Calu3 (cell line): ENCODE measurements at regions not wholly inside any gene's neighbourhood (a gene's known extent, or its start where the extent isn't known, plus 50 kb on each side); places are given as distances from the start of the nearest gene placed in this dataset.
"Not testable (repeated sequence)": the region's sequence is repeated elsewhere in the genome, so short reads cannot be mapped to it uniquely, and the experiment has no call there.

ENCODE experiments used
- BruUV-seq: library from RNA; stranded (reverse); fragments of 400-500 nt; replicated peaks from 2 replicates; lab custom pipeline; 2021; lab: Mats Ljungman, UMichigan
- CTCF ChIA-PET: fragments of 300-600 bp; sonication (Branson Sonifier 250); formaldehyde crosslinking; loops from one replicate; lab custom pipeline; 2022; ENCODE audit warnings: antibody characterized with exemption; lab: Charles Lee
- DNase-seq: peaks from one replicate; pipeline ENCODE4 v3.0.0; 2022
- H3K27ac Mint-ChIP-seq: one replicate; pipeline ENCODE4 v1.8.0; 2022; ENCODE audit warnings: mixed read lengths; ENCODE audit not compliant: unreplicated experiment
- H3K27me3 Mint-ChIP-seq: one replicate; pipeline ENCODE4 v1.8.0; 2022; ENCODE audit warnings: mixed read lengths; ENCODE audit not compliant: unreplicated experiment
- H3K36me3 Mint-ChIP-seq: one replicate; pipeline ENCODE4 v1.8.0; 2022; ENCODE audit warnings: mild to moderate bottlenecking, moderate library complexity, mixed read lengths; ENCODE audit not compliant: insufficient read depth, unreplicated experiment
- H3K4me1 Mint-ChIP-seq: one replicate; pipeline ENCODE4 v1.8.0; 2022; ENCODE audit warnings: mild to moderate bottlenecking, low read depth, mixed read lengths; ENCODE audit not compliant: unreplicated experiment
- H3K4me3 Mint-ChIP-seq: one replicate; pipeline ENCODE4 v1.8.0; 2022; ENCODE audit warnings: mild to moderate bottlenecking, low read depth, moderate library complexity, mixed read lengths; ENCODE audit not compliant: unreplicated experiment
- H3K9me3 Mint-ChIP-seq: one replicate; pipeline ENCODE4 v1.8.0; 2022; ENCODE audit warnings: low read depth, mixed read lengths; ENCODE audit not compliant: unreplicated experiment
- intact Hi-C: fragments of 100-400 bp; cut with micrococcal nuclease; formaldehyde crosslinking; loops from one replicate; pipeline ENCODE4 v1.10.0; 2022; ENCODE audit not compliant: unreplicated experiment
- TF ChIP-seq, protein P1 (sequence below): fragments of 200-600 bp; IDR thresholded peaks from one replicate; pipeline ENCODE4 v1.8.0; 2022; ENCODE audit warnings: antibody characterized with exemption; ENCODE audit not compliant: unreplicated experiment

DNA sequence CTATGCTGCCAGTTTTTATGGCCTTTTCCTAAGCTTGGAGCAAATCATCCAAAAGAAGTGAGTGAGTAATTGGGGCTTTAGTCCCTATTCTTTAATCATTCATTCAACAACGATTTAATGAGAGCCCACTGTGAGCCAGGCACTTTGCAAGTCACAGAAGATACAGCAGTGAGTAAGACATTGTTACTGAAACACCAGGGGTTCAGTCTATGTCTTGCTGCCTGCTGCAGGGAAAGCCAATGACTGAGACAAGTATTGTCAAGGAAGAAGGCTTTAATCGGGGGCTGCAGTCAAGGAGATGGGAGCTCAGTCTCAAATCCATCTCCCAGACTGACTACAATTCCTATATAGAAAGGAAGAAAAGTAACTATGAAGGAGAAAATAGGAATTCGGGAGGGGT, 228.3 kb downstream of the FAM181B start:
- Mint-ChIP-seq H3K9me3 (peaks cover 5% of the 10 kb centered on the region), H3K27ac (no peak overlapping the region), H3K4me3 (no peak overlapping the region), H3K4me1 (no peaks in the 10 kb centered on the region), H3K27me3 (no peaks in the 10 kb centered on the region), H3K36me3 (no peaks in the 10 kb centered on the region)
- TF ChIP-seq, protein P1, sequence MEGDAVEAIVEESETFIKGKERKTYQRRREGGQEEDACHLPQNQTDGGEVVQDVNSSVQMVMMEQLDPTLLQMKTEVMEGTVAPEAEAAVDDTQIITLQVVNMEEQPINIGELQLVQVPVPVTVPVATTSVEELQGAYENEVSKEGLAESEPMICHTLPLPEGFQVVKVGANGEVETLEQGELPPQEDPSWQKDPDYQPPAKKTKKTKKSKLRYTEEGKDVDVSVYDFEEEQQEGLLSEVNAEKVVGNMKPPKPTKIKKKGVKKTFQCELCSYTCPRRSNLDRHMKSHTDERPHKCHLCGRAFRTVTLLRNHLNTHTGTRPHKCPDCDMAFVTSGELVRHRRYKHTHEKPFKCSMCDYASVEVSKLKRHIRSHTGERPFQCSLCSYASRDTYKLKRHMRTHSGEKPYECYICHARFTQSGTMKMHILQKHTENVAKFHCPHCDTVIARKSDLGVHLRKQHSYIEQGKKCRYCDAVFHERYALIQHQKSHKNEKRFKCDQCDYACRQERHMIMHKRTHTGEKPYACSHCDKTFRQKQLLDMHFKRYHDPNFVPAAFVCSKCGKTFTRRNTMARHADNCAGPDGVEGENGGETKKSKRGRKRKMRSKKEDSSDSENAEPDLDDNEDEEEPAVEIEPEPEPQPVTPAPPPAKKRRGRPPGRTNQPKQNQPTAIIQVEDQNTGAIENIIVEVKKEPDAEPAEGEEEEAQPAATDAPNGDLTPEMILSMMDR: no peak
- no TSS peak for BruUV-seq
- intact Hi-C loops: no loop called here
- no peak for DNase-seq
- CTCF ChIA-PET: no interaction called here

DNA sequence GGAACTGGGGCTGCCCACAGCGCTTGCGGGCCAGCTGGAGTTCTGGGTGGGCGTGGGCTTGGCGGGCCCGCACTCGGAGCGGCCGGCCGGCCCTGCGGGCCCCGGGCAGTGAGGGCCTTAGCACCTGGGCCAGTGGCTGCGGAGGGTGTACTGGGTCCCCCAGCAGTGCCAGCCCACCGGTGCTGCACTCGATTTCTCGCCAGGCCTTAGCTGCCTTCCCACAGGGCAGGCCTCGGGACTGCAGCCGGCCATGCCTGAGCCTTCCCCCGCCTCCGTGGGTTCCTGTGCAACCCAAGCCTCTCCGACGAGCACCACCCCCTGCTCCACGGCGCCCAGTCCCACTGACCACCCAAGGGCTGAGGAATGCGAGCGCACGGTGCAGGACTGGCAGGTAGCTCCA, 232.5 kb downstream of the FAM181B start:
- H3K4me1 Mint-ChIP-seq, intact Hi-C loops, DNase-seq, H3K27ac Mint-ChIP-seq, CTCF ChIA-PET, H3K4me3 Mint-ChIP-seq, H3K36me3 Mint-ChIP-seq, H3K27me3 Mint-ChIP-seq, H3K9me3 Mint-ChIP-seq, BruUV-seq: not testable (repeated sequence)

DNA sequence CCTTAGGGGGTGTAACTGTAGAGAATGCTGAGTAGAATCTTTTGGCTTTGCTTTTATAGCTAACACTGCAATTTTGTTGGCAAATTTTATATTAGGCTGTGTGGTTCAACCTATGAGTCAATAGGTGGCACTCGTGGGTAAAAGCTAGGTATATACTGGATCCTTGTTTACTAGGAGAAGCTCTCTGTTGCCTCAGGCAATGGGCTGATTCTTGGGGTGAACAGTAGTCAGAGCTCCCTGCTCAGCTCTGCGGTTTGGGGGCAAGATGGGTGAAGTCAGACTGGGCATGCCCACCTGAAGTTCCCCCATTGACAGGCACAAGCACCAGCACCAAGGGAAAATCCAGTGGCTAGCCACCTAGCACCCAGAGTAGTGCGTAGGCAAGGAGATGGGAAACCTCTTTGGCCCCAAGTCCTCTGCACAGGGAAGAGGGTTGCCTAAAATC, 238.7 kb downstream of the FAM181B start:
- H3K27ac Mint-ChIP-seq: no peak overlapping the region
- DNase-seq: no peak

DNA sequence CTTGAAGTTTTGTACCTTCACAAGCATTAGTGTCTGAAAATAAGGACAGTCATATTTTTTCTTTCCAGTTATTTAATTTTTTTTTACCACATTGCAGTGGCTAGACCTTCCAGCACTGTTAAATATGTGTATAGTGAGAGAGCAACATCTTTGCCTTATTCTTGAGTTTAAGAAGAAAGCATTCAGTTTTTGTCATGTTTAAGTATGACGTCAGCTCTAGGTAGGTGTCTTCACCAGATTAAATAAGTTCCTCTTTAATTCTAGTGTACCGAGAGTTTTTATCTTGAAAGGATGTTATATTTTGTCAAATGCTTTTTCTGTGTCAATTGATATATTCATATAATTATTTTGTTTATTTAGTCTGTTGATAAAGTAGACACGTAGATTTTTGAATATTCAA, 258.8 kb downstream of the FAM181B start:
- CTCF ChIA-PET: no interaction called here
- Mint-ChIP-seq H3K36me3 (no peaks in the 10 kb centered on the region), H3K4me1 (no peaks in the 10 kb centered on the region), H3K9me3 (no peaks in the 10 kb centered on the region), H3K27me3 (no peaks in the 10 kb centered on the region), H3K4me3 (no peak overlapping the region), H3K27ac (no peak overlapping the region)
- BruUV-seq: no TSS peak
- no peak for DNase-seq
- intact Hi-C loops: no loop called here
- TF ChIP-seq, protein P1: no peak

More for the DNA sequence above, 238.7 kb downstream of the FAM181B start:
- Mint-ChIP-seq H3K9me3 (peaks cover 3% of the 10 kb centered on the region), H3K4me1 (no peaks in the 10 kb centered on the region), H3K36me3 (no peaks in the 10 kb centered on the region), H3K27me3 (no peaks in the 10 kb centered on the region), H3K4me3 (no peak overlapping the region)
- TF ChIP-seq, protein P1: no peak
- no TSS peak for BruUV-seq
- CTCF ChIA-PET: interaction anchor here (0.7 to 0.8 kb wide), 2 partner anchors 12 to 201 kb away, joined by 3 read pairs; no protein-coding TSS in a partner anchor
- intact Hi-C loops: no loop called here

DNA sequence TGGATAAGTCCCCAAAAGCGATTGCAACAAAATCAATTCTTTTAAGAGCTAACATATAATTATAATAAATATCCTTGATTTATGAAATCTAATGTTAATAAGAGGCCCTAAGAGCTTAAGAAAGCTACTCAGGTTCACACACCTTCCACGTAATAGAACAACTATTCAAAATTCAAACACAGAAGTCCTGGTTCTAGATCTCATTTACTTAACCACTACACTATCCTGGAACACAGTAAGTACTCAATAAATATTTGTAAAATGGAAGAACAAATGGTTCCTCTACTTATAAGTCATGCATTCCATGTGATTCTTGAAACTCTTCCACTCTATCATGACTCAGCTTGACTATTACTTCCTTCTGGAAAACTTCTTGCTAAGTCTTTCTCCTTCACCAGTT, 268.2 kb downstream of the FAM181B start:
- H3K27me3 Mint-ChIP-seq: no peaks in the 10 kb centered on the region
- no peak for DNase-seq
- no TSS peak for BruUV-seq
- no peaks in the 10 kb centered on the region for H3K36me3 Mint-ChIP-seq
- H3K4me3 Mint-ChIP-seq: no peak overlapping the region
- H3K9me3 Mint-ChIP-seq: peaks cover 12% of the 10 kb centered on the region
- intact Hi-C loops: no loop called here
- TF ChIP-seq, protein P1: no peak
- H3K27ac Mint-ChIP-seq: no peak overlapping the region
- H3K4me1 Mint-ChIP-seq: no peaks in the 10 kb centered on the region
- CTCF ChIA-PET: no interaction called here
